ENCODE measurements at regions not wholly inside any gene's neighbourhood (a gene's known extent, or its start where the extent isn't known, plus 50 kb on each side); places are given as distances from the start of the nearest gene placed in this dataset.

DNA sequence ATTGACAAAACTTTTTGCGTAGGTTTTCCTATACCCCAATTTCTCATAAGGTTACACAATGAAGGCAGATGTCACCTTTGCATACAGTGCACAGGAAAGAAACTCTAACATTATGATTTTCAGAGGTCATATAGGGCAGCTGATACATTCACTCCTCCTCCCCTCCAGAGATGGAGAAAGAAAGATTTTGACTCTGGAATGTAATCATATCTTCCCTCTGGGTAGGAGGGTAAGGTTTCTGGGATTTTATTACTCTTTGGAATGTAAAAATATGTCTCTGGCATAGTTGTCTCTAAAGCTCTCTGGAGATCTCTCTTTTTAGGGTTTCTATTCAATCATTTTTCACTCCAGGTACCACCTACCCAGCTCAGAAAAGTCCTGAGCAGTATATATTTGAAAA is 398.3 kb downstream of the GPD2 start:
- TF ChIP-seq, protein P1, sequence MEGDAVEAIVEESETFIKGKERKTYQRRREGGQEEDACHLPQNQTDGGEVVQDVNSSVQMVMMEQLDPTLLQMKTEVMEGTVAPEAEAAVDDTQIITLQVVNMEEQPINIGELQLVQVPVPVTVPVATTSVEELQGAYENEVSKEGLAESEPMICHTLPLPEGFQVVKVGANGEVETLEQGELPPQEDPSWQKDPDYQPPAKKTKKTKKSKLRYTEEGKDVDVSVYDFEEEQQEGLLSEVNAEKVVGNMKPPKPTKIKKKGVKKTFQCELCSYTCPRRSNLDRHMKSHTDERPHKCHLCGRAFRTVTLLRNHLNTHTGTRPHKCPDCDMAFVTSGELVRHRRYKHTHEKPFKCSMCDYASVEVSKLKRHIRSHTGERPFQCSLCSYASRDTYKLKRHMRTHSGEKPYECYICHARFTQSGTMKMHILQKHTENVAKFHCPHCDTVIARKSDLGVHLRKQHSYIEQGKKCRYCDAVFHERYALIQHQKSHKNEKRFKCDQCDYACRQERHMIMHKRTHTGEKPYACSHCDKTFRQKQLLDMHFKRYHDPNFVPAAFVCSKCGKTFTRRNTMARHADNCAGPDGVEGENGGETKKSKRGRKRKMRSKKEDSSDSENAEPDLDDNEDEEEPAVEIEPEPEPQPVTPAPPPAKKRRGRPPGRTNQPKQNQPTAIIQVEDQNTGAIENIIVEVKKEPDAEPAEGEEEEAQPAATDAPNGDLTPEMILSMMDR (conservative IDR thresholded peaks at IDR 0.05; ENCODE audit: low read depth in 2 of 2): no peak
- TF ChIP-seq POLR2AphosphoS5 (IDR thresholded peaks at IDR 0.05; ENCODE audit: low read depth): no peak
- no peak for TF ChIP-seq EZH2phosphoT487 (IDR thresholded peaks at IDR 0.05; ENCODE audit: unreplicated experiment)
- TF ChIP-seq EZH2 (IDR thresholded peaks at IDR 0.05; ENCODE audit: low read depth, unreplicated experiment): no peak
- no peak for TF ChIP-seq STAT1 (IDR thresholded peaks at IDR 0.05; ENCODE audit: unreplicated experiment)
- TF ChIP-seq, protein P2, sequence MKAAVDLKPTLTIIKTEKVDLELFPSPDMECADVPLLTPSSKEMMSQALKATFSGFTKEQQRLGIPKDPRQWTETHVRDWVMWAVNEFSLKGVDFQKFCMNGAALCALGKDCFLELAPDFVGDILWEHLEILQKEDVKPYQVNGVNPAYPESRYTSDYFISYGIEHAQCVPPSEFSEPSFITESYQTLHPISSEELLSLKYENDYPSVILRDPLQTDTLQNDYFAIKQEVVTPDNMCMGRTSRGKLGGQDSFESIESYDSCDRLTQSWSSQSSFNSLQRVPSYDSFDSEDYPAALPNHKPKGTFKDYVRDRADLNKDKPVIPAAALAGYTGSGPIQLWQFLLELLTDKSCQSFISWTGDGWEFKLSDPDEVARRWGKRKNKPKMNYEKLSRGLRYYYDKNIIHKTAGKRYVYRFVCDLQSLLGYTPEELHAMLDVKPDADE (IDR thresholded peaks at IDR 0.05): no peak
- no peak for TF ChIP-seq REST (IDR thresholded peaks at IDR 0.05; ENCODE audit: unreplicated experiment)
- TF ChIP-seq CREB1 (CRISPR knock-in tag; IDR thresholded peaks at IDR 0.05; ENCODE audit: low read depth): no peak
- TF ChIP-seq JUNB (IDR thresholded peaks at IDR 0.05; ENCODE audit: unreplicated experiment): no peak
- TF ChIP-seq ZNF114 (CRISPR knock-in tag; IDR thresholded peaks at IDR 0.05): no peak
- no peak for TF ChIP-seq NANOG (IDR thresholded peaks at IDR 0.05; ENCODE audit: borderline replicate concordance)
